ENCODE measurements at regions not wholly inside any gene's neighbourhood (a gene's known extent, or its start where the extent isn't known, plus 50 kb on each side); places are given as distances from the start of the nearest gene placed in this dataset.
"Not testable (repeated sequence)": the region's sequence is repeated elsewhere in the genome, so short reads cannot be mapped to it uniquely, and the experiment has no call there.

- no peak for DNase-seq
These were observed 321.6 kb downstream of the PLPP3 start for GRCh38 chr1:56257726-56258125.

DNA sequence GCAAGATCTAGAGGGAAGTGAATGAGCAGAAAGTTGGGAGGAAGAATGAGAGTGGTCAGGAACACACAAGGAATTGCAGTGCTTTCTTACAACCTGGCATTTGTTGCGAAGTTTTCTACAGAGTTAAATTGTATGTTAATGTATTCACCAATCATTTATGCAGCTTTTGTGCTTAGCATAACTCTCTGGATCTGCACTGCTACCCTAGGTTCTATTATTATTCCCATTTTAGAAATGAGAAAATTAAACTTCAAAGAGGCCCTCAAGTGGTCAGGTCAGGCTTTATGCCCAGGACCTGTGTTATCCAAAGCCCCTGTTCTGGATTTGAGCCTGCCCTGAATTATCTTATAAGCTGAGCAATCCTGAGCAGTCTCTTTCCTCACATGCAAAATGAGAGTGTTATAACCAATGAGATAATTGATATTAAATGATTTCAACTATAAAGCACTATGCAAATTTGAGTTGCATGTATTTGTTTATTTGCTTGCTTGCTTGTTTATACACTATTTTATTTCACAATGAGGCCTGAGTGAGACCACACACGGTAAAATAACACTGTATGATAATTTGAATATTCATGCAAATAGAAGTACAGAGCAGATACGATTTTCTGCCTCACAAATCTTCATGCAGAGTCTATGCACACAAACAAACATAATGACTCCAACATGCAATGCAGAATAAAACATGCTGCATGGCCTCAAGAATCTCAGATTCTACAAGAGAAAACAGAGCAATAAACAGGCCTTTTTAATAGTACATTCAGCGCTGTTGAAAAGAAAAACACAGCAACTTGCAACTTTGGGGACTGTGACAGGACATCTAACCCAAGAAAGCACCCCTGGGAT, 323.0 kb downstream of the PLPP3 start:
- DNase-seq: no peak

GRCh38 chr1:56255516-56256152, 323.7 kb downstream of the PLPP3 start:
- DNase-seq: no peak

- no peak for DNase-seq
These were observed 325.2 kb downstream of the PLPP3 start for GRCh38 chr1:56254130-56254529.

DNA sequence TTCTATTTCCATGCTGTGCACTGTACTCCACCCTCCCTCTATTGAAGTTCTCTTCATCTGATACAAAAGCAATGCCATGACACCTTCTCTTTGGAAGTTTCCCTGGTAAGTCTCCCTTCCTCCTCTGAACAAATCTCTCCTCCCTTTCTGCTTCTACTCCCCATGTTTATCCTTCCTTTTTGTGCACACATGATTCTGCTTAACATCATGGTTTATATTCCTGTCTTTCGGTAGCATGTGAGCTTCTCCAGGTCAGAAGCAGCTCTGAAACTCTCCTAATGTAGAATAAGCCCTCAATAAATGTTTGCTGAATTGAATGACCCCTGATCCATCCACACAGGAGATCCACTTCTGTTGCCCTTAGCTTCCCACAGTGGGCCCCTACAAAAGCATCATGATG, 328.6 kb downstream of the PLPP3 start:
- DNase-seq: no peak

- DNase-seq: no peak
These were observed 330.1 kb downstream of the PLPP3 start for GRCh38 chr1:56249234-56249633.

DNA sequence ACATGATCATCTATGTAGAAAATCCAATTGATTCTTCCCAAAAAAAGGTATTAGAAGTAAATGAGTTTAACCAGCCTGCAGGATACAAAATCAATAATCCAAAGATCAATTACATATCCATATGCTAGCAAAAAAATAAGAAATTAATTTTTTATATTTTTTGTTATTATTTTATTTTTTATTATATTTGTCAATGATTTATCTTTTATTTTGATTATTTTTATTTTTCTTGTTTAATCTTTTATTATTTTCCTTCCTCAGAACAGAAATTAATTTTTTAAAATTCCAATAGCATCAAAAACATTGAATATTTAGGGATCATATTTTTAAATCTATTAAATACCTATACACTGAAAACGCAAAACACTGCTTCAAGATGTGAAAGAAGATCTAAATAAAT, 331.2 kb downstream of the PLPP3 start:
- no peak for DNase-seq

DNA sequence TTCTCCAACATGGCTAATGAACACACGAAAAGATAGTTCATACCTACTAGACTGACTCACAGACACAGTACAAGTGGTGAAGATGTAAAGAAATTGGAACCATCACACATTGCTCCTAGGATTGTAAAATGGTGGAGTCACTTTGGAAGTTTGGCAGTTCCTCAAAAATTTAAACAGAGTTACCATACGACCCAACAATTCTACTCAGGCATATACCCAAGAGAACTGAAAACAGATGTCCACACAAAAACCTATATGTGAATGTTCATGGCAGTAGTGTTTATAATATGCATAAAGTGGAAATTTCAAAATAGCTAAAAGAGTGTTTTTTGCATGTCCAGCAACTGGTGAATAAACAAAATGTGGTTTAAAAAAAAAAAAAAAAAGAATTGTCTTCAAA, 332.6 kb downstream of the PLPP3 start:
- DNase-seq: not testable (repeated sequence)

GRCh38 chr1:56240400-56240799, 339.0 kb downstream of the PLPP3 start:
- no peak for DNase-seq

- DNase-seq: no peak
These were observed 341.8 kb downstream of the PLPP3 start for GRCh38 chr1:56237491-56238064.

GRCh38 chr1:56236688-56237087, 342.7 kb downstream of the PLPP3 start:
- no peak for DNase-seq

- no peak for DNase-seq
These were observed 343.4 kb downstream of the PLPP3 start for GRCh38 chr1:56235909-56236510.

GRCh38 chr1:56229186-56229585, 350.2 kb downstream of the PLPP3 start:
- DNase-seq: no peak

DNA sequence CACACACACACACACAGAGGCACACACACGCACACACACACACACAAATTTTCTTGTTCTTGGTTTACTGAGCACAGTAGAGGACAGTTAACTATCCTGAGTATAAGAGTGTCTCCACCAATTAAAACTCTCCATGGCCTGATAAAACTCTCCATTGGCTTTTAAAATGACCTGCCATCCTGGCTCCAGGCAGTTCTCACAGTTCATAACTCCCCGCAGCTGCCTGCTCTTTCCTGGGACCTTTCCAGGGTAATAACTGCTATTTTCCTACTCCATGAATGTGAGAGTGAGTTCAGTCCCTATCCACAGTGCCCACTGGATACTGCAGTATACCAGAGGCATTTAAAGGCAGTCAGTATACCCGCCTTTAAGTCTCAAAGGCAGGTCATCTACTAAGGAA, 351.5 kb downstream of the PLPP3 start:
- DNase-seq: no peak

DNA sequence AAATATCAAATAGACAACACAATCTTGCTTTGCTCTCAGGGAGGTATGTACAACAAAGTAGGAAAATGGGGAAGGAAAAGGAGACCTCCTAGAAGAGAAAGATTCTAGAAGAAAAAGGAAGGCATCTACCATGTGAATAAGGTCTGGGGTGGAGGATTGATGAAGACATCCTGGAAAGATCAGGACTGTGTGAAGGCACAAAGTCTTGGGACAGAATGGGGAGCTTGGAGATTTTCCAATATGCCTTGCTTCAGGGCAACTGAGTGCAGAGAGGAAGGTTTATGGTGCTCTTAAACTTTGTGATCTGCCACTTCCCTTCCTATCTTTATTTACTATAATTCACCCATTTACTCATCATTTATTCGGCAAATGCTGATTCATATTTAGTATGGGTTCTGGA, 352.0 kb downstream of the PLPP3 start:
- no peak for DNase-seq

GRCh38 chr1:56225964-56226815, 353.2 kb downstream of the PLPP3 start:
- no peak for DNase-seq

DNA sequence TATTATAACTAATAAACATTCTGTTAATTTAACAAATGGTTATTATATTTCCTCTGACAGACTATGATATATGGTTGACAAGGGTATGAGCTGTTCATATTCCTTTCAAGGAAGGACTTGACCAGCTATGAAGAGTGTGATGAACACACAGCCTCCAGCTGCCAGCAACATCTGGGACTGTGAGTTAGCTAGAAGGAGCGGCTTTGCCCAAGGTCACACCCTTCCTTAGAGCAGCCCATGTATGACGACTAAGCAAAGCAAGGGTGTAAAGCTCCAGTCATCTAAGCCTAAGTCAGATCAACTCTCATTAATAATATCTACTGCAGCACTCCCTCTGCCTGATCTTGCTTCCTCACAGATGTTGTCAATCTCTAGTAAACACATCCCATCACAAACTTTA, 355.4 kb downstream of the PLPP3 start:
- DNase-seq: no peak

GRCh38 chr1:56222914-56223540, 356.3 kb downstream of the PLPP3 start:
- DNase-seq: no peak

DNA sequence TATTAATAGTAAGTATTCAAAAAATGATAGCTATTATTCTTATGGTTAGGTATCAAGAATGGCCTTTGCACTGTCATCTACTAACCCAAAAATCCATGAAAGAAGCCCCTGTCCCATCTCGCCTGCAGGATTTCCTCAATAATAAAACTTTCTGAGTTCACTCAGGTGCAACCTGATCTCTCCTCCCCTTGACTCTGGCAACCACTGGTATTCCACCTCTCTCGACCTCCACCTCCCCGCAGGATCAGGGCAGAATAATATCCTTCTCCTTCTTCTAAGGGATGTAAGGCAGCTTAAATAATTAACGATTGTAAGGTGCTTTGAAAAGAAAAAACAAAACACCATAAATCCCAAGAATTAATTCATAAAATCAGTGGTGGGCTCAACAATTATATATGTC, 359.3 kb downstream of the PLPP3 start:
- DNase-seq: no peak

- no peak for DNase-seq
These were observed 361.3 kb downstream of the PLPP3 start for GRCh38 chr1:56218023-56218422.

DNA sequence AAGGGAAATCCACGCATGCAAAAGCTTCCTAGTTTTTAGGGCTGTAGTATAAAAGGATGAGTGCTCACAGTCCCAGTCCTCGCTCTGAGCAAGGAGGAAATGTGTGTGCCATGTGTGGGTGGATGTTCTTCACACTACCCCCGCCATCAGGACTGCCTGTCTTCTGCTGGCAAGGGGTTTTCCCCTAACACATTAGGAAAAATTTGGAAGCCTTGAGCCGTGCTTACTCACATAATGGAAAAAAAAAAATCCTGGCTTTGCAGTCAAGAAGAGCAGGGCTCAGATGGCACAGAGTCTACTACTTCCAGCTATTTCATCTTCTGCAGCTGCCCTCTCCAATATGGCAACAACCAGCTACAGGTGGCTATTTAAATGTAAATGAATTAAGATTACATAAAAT, 363.1 kb downstream of the PLPP3 start:
- DNase-seq: no peak

GRCh38 chr1:56215771-56216170, 363.6 kb downstream of the PLPP3 start:
- no peak for DNase-seq
